A549 (cell line): ENCODE measurements at regions not wholly inside any gene's neighbourhood (a gene's known extent, or its start where the extent isn't known, plus 50 kb on each side); places are given as distances from the start of the nearest gene placed in this dataset.

Experiments used
- BCL3 ChIP-seq: fragments of >200 bp; sonication (Bioruptor Twin); formaldehyde crosslinking; IDR thresholded peaks from 3 replicates; pipeline ENCODE4 v1.6.1; 2016
- CBX8 ChIP-seq: fragments of 200-600 bp; sonication (generic); IDR thresholded peaks from 2 replicates; pipeline ENCODE4 v1.6.1; 2016
- CTCF ChIP-seq: fragments of >200 bp; sonication (Bioruptor Twin); formaldehyde crosslinking; IDR thresholded peaks from 3 replicates; pipeline ENCODE4 v1.5.1; 2016
- EP300 ChIP-seq, 2 experiments: fragments of >200 bp; sonication (Bioruptor Twin); formaldehyde crosslinking; IDR thresholded peaks; 2 replicates in 1 of 2; 3 replicates in 1 of 2; pipeline ENCODE4 v1.6.1; 2016 to 2017
- GATA3 ChIP-seq: IDR thresholded peaks from 2 replicates; pipeline ENCODE4 v1.6.1; 2012; ENCODE audit warnings: borderline replicate concordance
- MAX ChIP-seq: IDR thresholded peaks from 2 replicates; pipeline ENCODE4 v1.6.1; 2012
- MAZ ChIP-seq: fragments of 150-350 bp; IDR thresholded peaks from 2 replicates; pipeline ENCODE4 v1.6.1; 2014; ENCODE audit warnings: antibody characterized with exemption, low read depth, low read length, borderline replicate concordance
- POLR2A ChIP-seq: IDR thresholded peaks from 2 replicates; pipeline ENCODE4 v1.6.1; 2012; ENCODE audit warnings: mild to moderate bottlenecking, low read length
- REST ChIP-seq: fragments of 200-600 bp; sonication (generic); IDR thresholded peaks from 2 replicates; pipeline ENCODE4 v1.6.1; 2016; ENCODE audit warnings: antibody characterized with exemption, mild to moderate bottlenecking, moderate library complexity
- RNF2 ChIP-seq: fragments of 200-600 bp; sonication (generic); IDR thresholded peaks from 2 replicates; pipeline ENCODE4 v1.6.1; 2016; ENCODE audit warnings: low read depth, mild to moderate bottlenecking, antibody characterized with exemption, moderate library complexity, borderline replicate concordance

- TF ChIP-seq CTCF (no peak), MAX (no peak), CBX8 (no peak), RNF2 (no peak), BCL3 (no peak), REST (no peak), EP300 (IDR thresholded peaks at IDR 0.05) (no peak), GATA3 (no peak), MAZ (no peak), POLR2A (no peak)
Observed at GRCh38 chr17:34820922-34821321, 140.3 kb downstream of the CCT6B start.
